Ovary (tissue), 7 donors: ENCODE measurements at regions not wholly inside any gene's neighbourhood (a gene's known extent, or its start where the extent isn't known, plus 50 kb on each side); places are given as distances from the start of the nearest gene placed in this dataset.

Source experiments
- DNase-seq, 5 donors: peaks; one replicate each; pipeline ENCODE4 v3.0.0-alpha.2; 2019 to 2020
- H3K27ac ChIP-seq, 2 donors: fragments of 200-600 bp; one replicate each; pipeline versions ENCODE4 v1.5.1 to v1.8.0; 2019 to 2022
- H3K27me3 ChIP-seq: fragments of 200-600 bp; one replicate; pipeline ENCODE4 v1.8.0; 2022
- H3K36me3 ChIP-seq: fragments of 200-600 bp; sonication (generic); one replicate; pipeline ENCODE4 v1.5.1; 2019
- H3K4me1 ChIP-seq: one replicate; pipeline ENCODE4 v1.8.1; 2013; ENCODE audit warnings: mild to moderate bottlenecking, moderate library complexity; ENCODE audit not compliant: insufficient read depth
- H3K4me3 ChIP-seq: fragments of 200-600 bp; sonication (generic); one replicate; pipeline ENCODE4 v1.5.1; 2017
- H3K9me3 ChIP-seq, 2 donors: fragments of 200-600 bp in 1 of 2; sonication (generic) in 1 of 2; one replicate each; pipeline versions ENCODE4 v1.5.1 to v1.8.1; 2013 to 2019; ENCODE audit warnings: mild to moderate bottlenecking in 1 of 2, moderate library complexity in 1 of 2
- EP300 ChIP-seq: sonication (generic); formaldehyde crosslinking; IDR thresholded peaks from one replicate; pipeline ENCODE4 v1.6.1; 2017; ENCODE audit warnings: antibody characterized with exemption
- POLR2A ChIP-seq: fragments of 450-650 bp; IDR thresholded peaks from one replicate; pipeline ENCODE4 v1.6.1; 2017; ENCODE audit warnings: antibody characterized with exemption, mild to moderate bottlenecking, moderate library complexity
- WGBS, 3 donors: extraction: QIAGEN DNeasy Blood & Tissue Kit in 1 of 3; methylation state at CpG; one replicate each; pipeline versions ENCODE4 v1.1.5 to v1.1.7; 2013 to 2017; 5-methylcytosine and 5-hydroxymethylcytosine counted together
- intact Hi-C, 4 donors: fragments of 100-400 bp; cut with DNase I; formaldehyde crosslinking; loops; one replicate each; pipeline versions ENCODE4 v1.11.0 to v1.15.1; 2022 to 2023
- TF ChIP-seq, protein P1 (sequence below), 3 donors: fragments of 450-650 bp in 2 of 3; fragments of 200-600 bp in 1 of 3; IDR thresholded peaks; one replicate each; pipeline versions ENCODE4 v1.5.1 to v1.8.0; 2016 to 2022; ENCODE audit warnings: antibody characterized with exemption in 3 of 3, mild to moderate bottlenecking in 1 of 3
- donor health status: DM: no; HTN: no; CAD: no; lungs with moderate emphysema.
- donor health status: DM: no; HTN: no; CAD: no.
- donor health status: Bipolar disorder and iron deficiency.
- donor health status: DM: no; HTN: no; CAD: no.
- donor health status: DM: yes; HTN: yes; CAD: no.

DNA sequence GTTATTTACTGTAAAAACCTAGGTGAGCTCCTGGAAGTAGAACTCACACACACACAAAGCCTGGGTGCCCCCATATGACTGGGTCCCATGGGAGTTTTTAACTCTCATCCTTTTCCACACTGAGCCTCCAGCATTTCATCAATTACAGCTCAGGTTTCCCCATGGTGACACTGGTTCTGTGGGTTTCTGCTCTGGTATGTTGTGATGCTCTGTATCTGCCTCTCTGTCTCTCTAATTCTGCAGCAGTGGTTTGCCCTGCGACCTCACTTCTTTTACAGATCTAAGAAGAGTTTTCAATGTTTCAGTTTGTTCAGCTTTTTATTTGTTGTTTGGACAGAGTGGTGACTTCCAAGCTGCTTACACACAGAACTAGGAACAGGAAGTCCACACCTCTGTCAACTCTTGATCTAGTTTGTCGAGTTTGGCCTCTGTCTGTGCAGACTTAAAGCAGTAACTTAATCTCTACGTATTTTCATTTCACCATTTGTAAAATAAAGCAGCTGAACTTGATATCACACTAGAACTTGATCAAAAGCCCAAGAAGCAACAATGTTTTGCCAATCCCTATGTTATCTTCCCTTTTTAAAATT lies 554.3 kb downstream of the EPHA7 start:
- H3K4me1 ChIP-seq = no peaks in the 10 kb centered on the region
- H3K27me3 ChIP-seq = no peaks in the 10 kb centered on the region
- no peak overlapping the region for H3K27ac ChIP-seq
- no peak for DNase-seq
- 29 to 39% (median 32%) methylated on average over 3 of the region's 3 CpGs for WGBS, 3 donors
- intact Hi-C loops = no loop called here
- TF ChIP-seq POLR2A (no peak), EP300 (no peak)
- TF ChIP-seq, protein P1, sequence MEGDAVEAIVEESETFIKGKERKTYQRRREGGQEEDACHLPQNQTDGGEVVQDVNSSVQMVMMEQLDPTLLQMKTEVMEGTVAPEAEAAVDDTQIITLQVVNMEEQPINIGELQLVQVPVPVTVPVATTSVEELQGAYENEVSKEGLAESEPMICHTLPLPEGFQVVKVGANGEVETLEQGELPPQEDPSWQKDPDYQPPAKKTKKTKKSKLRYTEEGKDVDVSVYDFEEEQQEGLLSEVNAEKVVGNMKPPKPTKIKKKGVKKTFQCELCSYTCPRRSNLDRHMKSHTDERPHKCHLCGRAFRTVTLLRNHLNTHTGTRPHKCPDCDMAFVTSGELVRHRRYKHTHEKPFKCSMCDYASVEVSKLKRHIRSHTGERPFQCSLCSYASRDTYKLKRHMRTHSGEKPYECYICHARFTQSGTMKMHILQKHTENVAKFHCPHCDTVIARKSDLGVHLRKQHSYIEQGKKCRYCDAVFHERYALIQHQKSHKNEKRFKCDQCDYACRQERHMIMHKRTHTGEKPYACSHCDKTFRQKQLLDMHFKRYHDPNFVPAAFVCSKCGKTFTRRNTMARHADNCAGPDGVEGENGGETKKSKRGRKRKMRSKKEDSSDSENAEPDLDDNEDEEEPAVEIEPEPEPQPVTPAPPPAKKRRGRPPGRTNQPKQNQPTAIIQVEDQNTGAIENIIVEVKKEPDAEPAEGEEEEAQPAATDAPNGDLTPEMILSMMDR (IDR thresholded peaks at IDR 0.05) = no peak
- H3K36me3 ChIP-seq = no peaks in the 10 kb centered on the region
- H3K9me3 ChIP-seq = no peaks in the 10 kb centered on the region
- H3K4me3 ChIP-seq = no peak overlapping the region

DNA sequence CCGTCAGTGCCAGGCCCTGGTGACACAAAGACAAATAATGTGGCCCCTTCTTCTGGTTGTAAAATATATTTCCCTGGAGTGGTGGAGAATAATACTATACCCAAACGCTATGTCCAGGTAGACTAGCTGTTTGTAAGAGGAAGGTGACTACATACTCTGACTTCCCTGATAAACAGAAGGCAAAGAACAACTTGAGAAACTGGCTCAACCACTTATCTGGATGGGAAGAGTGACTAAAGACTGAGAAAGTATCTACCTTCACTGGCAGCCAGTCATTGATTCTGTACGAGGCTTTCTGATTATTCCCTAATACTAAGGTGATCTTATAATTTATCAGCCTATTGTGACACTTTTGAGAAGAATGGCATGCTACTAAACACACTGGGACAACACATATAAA lies 569.7 kb downstream of the EPHA7 start:
- H3K4me3 ChIP-seq = no peak overlapping the region
- H3K9me3 ChIP-seq = no peaks in the 10 kb centered on the region
- intact Hi-C loops = no loop called here
- 63 to 82% (median 78%) methylated on average over 3 of the region's 3 CpGs for WGBS, 3 donors
- TF ChIP-seq, protein P1 (IDR thresholded peaks at IDR 0.05) = no peak
- no peak for TF ChIP-seq POLR2A
- no peak for TF ChIP-seq EP300
- DNase-seq = no peak
- no peaks in the 10 kb centered on the region for H3K4me1 ChIP-seq
- no peaks in the 10 kb centered on the region for H3K36me3 ChIP-seq
- no peaks in the 10 kb centered on the region for H3K27me3 ChIP-seq
- H3K27ac ChIP-seq = no peak overlapping the region

DNA sequence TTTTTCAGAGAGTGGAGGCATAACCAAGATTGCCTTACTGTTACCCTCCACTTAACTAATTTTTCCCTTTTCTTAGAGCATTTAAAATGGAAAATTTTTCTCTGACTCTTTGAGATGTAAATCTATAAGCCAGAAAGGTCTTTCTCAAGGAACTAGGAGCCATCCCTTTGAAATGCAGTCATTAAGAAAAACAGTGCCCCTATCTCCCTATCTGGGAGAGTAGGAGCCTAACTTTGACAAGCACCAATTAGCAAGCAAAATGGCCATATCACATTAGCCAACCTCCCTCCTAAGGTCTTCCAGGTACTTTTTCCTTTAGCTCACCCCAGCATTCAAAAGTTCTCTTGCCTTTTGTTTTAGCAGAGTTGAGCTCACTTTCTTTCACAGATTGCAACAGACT lies 570.5 kb downstream of the EPHA7 start:
- no peak for DNase-seq
- Histone ChIP-seq H3K4me1 (no peaks in the 10 kb centered on the region), H3K9me3 (no peaks in the 10 kb centered on the region), H3K27ac (no peak overlapping the region), H3K27me3 (no peaks in the 10 kb centered on the region), H3K4me3 (no peak overlapping the region), H3K36me3 (no peaks in the 10 kb centered on the region)
- no peak for TF ChIP-seq POLR2A
- TF ChIP-seq, protein P1 (IDR thresholded peaks at IDR 0.05) = no peak
- TF ChIP-seq EP300 = no peak
- intact Hi-C loops = no loop called here

DNA sequence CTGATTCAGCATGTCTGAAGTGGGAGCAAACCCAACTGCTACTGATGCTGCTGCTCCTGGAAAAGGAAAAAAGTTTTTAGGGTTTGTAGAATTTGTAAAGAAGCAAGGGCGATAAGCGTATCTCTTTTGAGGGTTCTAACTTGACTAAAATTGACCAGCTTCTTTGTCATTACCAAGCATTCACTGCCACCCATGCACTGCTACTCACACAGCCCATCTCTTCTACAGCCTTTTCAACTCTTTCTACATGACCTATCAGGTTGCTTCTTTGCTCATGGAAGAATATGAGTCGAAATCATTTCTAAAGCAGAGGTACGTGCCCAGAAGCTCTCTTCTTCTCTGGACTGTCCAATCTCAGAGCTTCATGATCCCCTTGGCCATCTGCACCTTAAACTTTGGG lies 570.9 kb downstream of the EPHA7 start:
- H3K4me3 ChIP-seq = no peak overlapping the region
- intact Hi-C loops = no loop called here
- no peak for DNase-seq
- H3K4me1 ChIP-seq = no peaks in the 10 kb centered on the region
- no peaks in the 10 kb centered on the region for H3K36me3 ChIP-seq
- H3K27ac ChIP-seq = no peak overlapping the region
- no peaks in the 10 kb centered on the region for H3K27me3 ChIP-seq
- no peak for TF ChIP-seq EP300
- TF ChIP-seq, protein P1 (IDR thresholded peaks at IDR 0.05) = no peak
- TF ChIP-seq POLR2A = no peak
- no peaks in the 10 kb centered on the region for H3K9me3 ChIP-seq
- 84 to 92% (median 88%) methylated on average over 4 of the region's 4 CpGs for WGBS, 3 donors
